ENCODE measurements at regions not wholly inside any gene's neighbourhood (a gene's known extent, or its start where the extent isn't known, plus 50 kb on each side); places are given as distances from the start of the nearest gene placed in this dataset.
"Not testable (repeated sequence)": the region's sequence is repeated elsewhere in the genome, so short reads cannot be mapped to it uniquely, and the experiment has no call there.

DNA sequence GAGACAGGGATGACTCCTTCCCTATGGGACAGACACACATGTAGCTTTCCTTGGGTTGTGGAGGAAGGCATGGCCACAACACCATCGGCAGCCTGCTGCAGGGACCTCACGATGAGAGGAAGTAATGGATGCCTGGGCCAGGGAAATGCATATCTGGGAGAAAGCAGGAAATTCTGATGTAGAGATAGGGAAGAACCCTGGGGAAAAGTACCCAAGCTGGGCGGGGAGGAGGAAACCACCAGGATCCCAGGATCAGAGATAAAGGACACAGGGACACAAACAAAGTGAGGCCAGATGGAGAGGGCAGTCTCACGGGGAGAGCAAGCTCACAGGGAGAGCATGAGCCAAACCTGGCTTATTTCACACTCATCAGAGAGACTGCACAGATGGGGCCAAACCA, 294.7 kb upstream of the TEKT4 start:
- not testable (repeated sequence) for H3K36me3 Mint-ChIP-seq (ENCODE audit: low read depth); H3K27ac ChIP-seq (ENCODE audit: low read depth, low read length); H3K4me3 ChIP-seq (ENCODE audit: low read length); H3K9me3 ChIP-seq (ENCODE audit: control insufficient read depth, low read length); H3K4me1 ChIP-seq (ENCODE audit: control insufficient read depth, insufficient read depth, low read length); H3K36me3 ChIP-seq (ENCODE audit: control insufficient read depth, insufficient read depth, low read length); H3K4me3 Mint-ChIP-seq; H3K27ac Mint-ChIP-seq; H3K27me3 ChIP-seq (ENCODE audit: control insufficient read depth, insufficient read depth, low read length, poor library complexity, severe bottlenecking); H3K27me3 Mint-ChIP-seq (ENCODE audit: insufficient read depth); H3K9ac ChIP-seq (ENCODE audit: extremely low read depth, low read length, poor library complexity, severe bottlenecking); DNase-seq; H3K4me1 Mint-ChIP-seq
- peaks cover 53% of the 10 kb centered on the region for H3K9me3 Mint-ChIP-seq
- WGBS, 2 experiments (ENCODE audit: insufficient coverage in 1 of 2, insufficient read length in 1 of 2): 43 to 61% methylated on average over 1 to 2 of the region's 4 CpGs

DNA sequence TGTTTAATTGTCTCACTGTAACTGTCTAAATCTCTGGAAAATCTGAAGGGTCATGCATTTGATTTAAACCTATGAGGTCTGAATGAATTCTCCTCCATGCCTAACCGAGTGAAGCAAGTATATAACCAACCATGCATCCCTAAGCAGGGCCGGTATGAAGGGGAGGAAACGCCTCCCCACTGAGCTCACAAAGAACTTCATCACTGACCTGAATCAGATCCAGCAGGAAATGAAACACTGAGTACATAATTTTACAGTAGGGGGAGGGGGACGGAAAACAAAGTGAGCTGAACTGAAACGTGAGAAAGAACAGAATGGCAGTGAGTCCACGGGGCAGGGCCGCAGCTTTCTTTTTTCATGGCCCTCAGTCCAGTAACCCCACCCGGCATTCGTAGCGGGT, 294.1 kb upstream of the TEKT4 start:
- not testable (repeated sequence) for DNase-seq; H3K4me3 Mint-ChIP-seq; H3K36me3 Mint-ChIP-seq (ENCODE audit: low read depth); H3K27ac Mint-ChIP-seq; H3K27me3 Mint-ChIP-seq (ENCODE audit: insufficient read depth); H3K36me3 ChIP-seq (ENCODE audit: control insufficient read depth, insufficient read depth, low read length); H3K4me1 ChIP-seq (ENCODE audit: control insufficient read depth, insufficient read depth, low read length); H3K9ac ChIP-seq (ENCODE audit: extremely low read depth, low read length, poor library complexity, severe bottlenecking); H3K27ac ChIP-seq (ENCODE audit: low read depth, low read length); H3K4me1 Mint-ChIP-seq; H3K27me3 ChIP-seq (ENCODE audit: control insufficient read depth, insufficient read depth, low read length, poor library complexity, severe bottlenecking); H3K4me3 ChIP-seq (ENCODE audit: low read length); H3K9me3 ChIP-seq (ENCODE audit: control insufficient read depth, low read length)
- peaks cover 54% of the 10 kb centered on the region for H3K9me3 Mint-ChIP-seq
- 62 to 100% methylated on average over 1 to 2 of the region's 10 CpGs for WGBS, 2 experiments (ENCODE audit: insufficient coverage in 1 of 2, insufficient read length in 1 of 2)

DNA sequence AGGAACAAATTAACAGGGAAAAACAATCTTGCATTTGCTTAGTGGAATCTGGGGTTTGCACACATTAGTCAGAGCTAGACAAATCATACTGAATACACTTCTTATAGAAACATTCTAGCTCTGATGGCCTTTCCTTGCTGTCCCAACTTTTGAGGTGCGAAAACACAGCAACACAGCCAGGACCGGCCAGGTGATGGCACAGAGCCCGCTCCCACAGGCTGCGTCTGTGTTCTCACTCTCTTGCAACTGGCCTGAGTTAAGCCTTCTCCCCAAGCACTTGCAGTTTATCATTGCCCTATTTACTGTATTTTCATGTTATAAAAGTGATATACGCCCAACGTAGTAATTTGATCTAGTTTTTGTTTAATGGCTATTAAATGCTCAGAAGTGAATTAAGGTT, 292.0 kb upstream of the TEKT4 start:
- DNase-seq; H3K27me3 Mint-ChIP-seq (ENCODE audit: insufficient read depth); H3K4me1 ChIP-seq (ENCODE audit: control insufficient read depth, insufficient read depth, low read length); H3K36me3 Mint-ChIP-seq (ENCODE audit: low read depth); H3K9me3 ChIP-seq (ENCODE audit: control insufficient read depth, low read length); H3K27me3 ChIP-seq (ENCODE audit: control insufficient read depth, insufficient read depth, low read length, poor library complexity, severe bottlenecking); H3K4me3 Mint-ChIP-seq; H3K27ac ChIP-seq (ENCODE audit: low read depth, low read length); H3K9ac ChIP-seq (ENCODE audit: extremely low read depth, low read length, poor library complexity, severe bottlenecking); H3K27ac Mint-ChIP-seq; H3K4me1 Mint-ChIP-seq; H3K36me3 ChIP-seq (ENCODE audit: control insufficient read depth, insufficient read depth, low read length); H3K4me3 ChIP-seq (ENCODE audit: low read length): not testable (repeated sequence)
- peaks cover 59% of the 10 kb centered on the region for H3K9me3 Mint-ChIP-seq
- WGBS, 2 experiments (ENCODE audit: insufficient coverage in 1 of 2, insufficient read length in 1 of 2): 89% methylated on average over 6 of the region's 6 CpGs; no CpG with 5 or more reads in 1 of the 2 experiments

DNA sequence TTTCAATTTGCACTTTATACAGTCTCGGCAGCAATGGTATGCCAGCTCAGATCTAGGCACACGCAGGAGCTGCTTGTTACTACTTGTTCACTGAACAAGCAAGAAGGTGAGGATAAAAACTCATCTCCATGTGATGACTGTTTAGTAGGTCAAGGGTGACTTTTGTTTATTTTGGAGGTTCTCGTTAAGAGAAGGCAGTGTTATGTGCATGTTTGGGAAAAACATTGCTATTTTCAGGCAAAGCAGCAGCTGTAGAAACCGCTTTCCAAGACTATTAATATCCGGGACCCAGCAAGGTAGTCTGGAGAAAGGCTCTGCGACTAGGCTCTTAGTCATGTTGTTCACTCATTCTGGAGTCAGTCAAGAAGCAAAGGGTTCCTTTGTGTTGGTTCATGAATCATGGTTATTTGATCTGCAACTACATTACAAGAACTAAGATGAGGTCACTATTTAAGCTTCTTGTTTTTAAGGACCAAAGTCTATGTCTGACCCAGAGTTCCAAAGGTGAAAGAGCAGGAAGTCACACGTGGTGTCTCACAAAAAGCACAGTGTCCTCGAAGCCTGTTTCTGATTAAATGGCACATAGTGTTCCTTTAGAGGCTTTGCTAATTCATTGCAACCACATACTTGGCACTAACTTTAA, 288.0 kb upstream of the TEKT4 start:
- not testable (repeated sequence) for H3K27ac ChIP-seq (ENCODE audit: low read depth, low read length); H3K27me3 ChIP-seq (ENCODE audit: control insufficient read depth, insufficient read depth, low read length, poor library complexity, severe bottlenecking); H3K4me1 ChIP-seq (ENCODE audit: control insufficient read depth, insufficient read depth, low read length); DNase-seq; H3K4me3 ChIP-seq (ENCODE audit: low read length); H3K27me3 Mint-ChIP-seq (ENCODE audit: insufficient read depth); H3K36me3 ChIP-seq (ENCODE audit: control insufficient read depth, insufficient read depth, low read length); H3K9ac ChIP-seq (ENCODE audit: extremely low read depth, low read length, poor library complexity, severe bottlenecking); H3K36me3 Mint-ChIP-seq (ENCODE audit: low read depth); H3K27ac Mint-ChIP-seq; H3K9me3 ChIP-seq (ENCODE audit: control insufficient read depth, low read length); H3K4me3 Mint-ChIP-seq; H3K4me1 Mint-ChIP-seq
- 74 to 83% methylated on average over 2 to 6 of the region's 8 CpGs for WGBS, 2 experiments (ENCODE audit: insufficient coverage in 1 of 2, insufficient read length in 1 of 2)
- H3K9me3 Mint-ChIP-seq: peaks cover 62% of the 10 kb centered on the region

DNA sequence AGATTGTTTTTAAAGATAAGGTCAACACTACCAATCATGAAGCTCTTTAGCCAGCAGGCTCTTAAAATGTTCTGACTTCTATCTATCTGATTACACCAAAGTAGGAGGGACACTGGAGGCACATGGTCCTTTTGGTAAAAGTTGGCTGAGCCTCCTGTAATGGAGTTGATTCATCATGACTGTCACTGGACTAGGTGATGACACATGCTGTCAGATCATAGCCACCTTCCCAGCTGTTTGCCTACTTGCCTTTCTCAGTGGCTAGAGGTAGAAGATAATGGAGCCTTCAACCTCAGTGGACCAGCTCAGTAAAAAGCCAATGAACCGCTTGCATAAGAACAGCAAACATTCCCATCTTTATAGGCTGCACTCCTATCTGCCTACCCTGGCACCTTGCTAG, 286.7 kb upstream of the TEKT4 start:
- not testable (repeated sequence) for H3K4me3 Mint-ChIP-seq; H3K9me3 ChIP-seq (ENCODE audit: control insufficient read depth, low read length); H3K4me3 ChIP-seq (ENCODE audit: low read length); H3K9ac ChIP-seq (ENCODE audit: extremely low read depth, low read length, poor library complexity, severe bottlenecking); DNase-seq; H3K4me1 ChIP-seq (ENCODE audit: control insufficient read depth, insufficient read depth, low read length); H3K4me1 Mint-ChIP-seq; H3K36me3 Mint-ChIP-seq (ENCODE audit: low read depth); H3K27me3 ChIP-seq (ENCODE audit: control insufficient read depth, insufficient read depth, low read length, poor library complexity, severe bottlenecking); H3K27ac ChIP-seq (ENCODE audit: low read depth, low read length); H3K27me3 Mint-ChIP-seq (ENCODE audit: insufficient read depth); H3K27ac Mint-ChIP-seq; H3K36me3 ChIP-seq (ENCODE audit: control insufficient read depth, insufficient read depth, low read length)
- no CpG with 5 or more reads among the region's 1 CpG for WGBS, 2 experiments (ENCODE audit: insufficient coverage in 1 of 2, insufficient read length in 1 of 2)
- H3K9me3 Mint-ChIP-seq: peaks cover 60% of the 10 kb centered on the region

DNA sequence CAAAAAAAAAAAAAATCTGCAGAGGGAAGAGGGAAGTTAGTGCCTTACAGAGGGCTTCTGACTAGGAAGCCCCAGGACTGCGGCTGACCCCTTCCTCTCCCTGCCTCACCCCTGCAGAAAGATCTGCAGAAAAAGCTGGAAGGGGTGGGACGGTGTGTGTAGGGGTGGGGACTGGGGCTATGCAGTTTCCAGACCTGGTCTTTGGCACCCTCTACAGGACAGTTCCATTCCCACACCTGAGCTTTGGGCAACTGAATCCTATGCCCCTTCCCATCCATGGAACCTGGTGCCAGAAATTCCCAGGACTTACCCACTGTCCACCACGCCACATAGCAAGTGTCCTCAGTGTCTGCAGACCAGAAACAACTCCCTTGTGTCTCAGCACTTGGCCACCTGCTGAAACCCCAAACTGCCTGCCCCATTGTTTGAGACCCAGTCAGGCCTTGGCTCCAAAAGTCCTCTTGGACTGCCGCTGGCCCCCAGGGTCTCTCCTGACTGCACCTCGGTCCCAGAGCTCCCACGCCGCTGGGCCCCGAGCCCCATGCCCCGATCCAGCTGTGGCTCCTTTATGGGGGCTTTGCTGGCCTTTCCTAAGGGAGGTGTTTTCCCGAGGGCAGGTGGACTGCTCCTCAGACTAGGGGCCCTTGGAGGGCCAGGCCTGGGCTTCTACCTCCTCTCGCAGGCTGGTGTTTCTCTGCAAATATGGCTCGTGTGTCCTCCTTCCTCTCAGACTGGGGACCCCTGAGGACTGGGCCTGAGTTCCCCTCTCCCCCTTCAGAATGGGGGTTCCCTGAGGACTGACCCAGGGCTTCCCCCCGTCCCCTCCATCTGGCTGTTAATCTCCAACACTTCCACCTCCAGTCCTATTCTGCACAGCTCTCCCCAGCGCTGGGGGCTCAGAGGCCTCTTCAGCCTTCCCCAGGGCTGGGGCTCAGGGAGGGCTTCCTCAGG, 284.9 kb upstream of the TEKT4 start:
- H3K27ac ChIP-seq (ENCODE audit: low read depth, low read length); H3K27me3 Mint-ChIP-seq (ENCODE audit: insufficient read depth); H3K36me3 Mint-ChIP-seq (ENCODE audit: low read depth); H3K4me3 Mint-ChIP-seq; H3K9me3 ChIP-seq (ENCODE audit: control insufficient read depth, low read length); H3K36me3 ChIP-seq (ENCODE audit: control insufficient read depth, insufficient read depth, low read length); DNase-seq; H3K27me3 ChIP-seq (ENCODE audit: control insufficient read depth, insufficient read depth, low read length, poor library complexity, severe bottlenecking); H3K4me1 ChIP-seq (ENCODE audit: control insufficient read depth, insufficient read depth, low read length); H3K9ac ChIP-seq (ENCODE audit: extremely low read depth, low read length, poor library complexity, severe bottlenecking); H3K4me3 ChIP-seq (ENCODE audit: low read length); H3K4me1 Mint-ChIP-seq; H3K27ac Mint-ChIP-seq: not testable (repeated sequence)
- peaks cover 58% of the 10 kb centered on the region for H3K9me3 Mint-ChIP-seq
- WGBS, 2 experiments (ENCODE audit: insufficient coverage in 1 of 2, insufficient read length in 1 of 2): 72 to 77% methylated on average over 2 to 13 of the region's 14 CpGs

DNA sequence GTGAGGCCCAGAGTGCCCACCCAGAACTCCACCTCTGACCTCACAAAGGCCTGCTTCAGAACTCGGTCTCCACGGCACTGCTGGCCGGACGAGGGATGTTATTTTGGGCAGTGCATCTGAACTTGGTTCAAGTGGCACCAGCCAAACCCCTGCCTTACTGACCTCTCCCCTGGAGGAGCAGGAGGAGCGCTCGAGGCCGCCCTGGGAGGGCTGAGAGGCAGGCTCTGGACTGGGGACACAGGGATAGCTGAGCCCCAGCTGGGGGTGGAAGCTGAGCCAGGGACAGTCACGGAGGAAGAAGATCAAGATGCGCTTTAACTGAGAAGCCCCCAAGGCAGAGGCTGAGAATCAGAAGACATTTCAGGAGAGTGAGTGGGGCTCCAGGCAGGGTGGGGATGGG, 284.2 kb upstream of the TEKT4 start:
- not testable (repeated sequence) for H3K9ac ChIP-seq (ENCODE audit: extremely low read depth, low read length, poor library complexity, severe bottlenecking); H3K27me3 Mint-ChIP-seq (ENCODE audit: insufficient read depth); DNase-seq; H3K27ac ChIP-seq (ENCODE audit: low read depth, low read length); H3K9me3 ChIP-seq (ENCODE audit: control insufficient read depth, low read length); H3K36me3 Mint-ChIP-seq (ENCODE audit: low read depth); H3K4me1 ChIP-seq (ENCODE audit: control insufficient read depth, insufficient read depth, low read length); H3K36me3 ChIP-seq (ENCODE audit: control insufficient read depth, insufficient read depth, low read length); H3K4me1 Mint-ChIP-seq; H3K4me3 Mint-ChIP-seq; H3K27ac Mint-ChIP-seq; H3K27me3 ChIP-seq (ENCODE audit: control insufficient read depth, insufficient read depth, low read length, poor library complexity, severe bottlenecking); H3K4me3 ChIP-seq (ENCODE audit: low read length)
- peaks cover 65% of the 10 kb centered on the region for H3K9me3 Mint-ChIP-seq
- 60 to 82% methylated on average over 2 to 8 of the region's 9 CpGs for WGBS, 2 experiments (ENCODE audit: insufficient coverage in 1 of 2, insufficient read length in 1 of 2)

Measured in endodermal cell (in vitro differentiated cells).